ENCODE measurements at regions not wholly inside any gene's neighbourhood (a gene's known extent, or its start where the extent isn't known, plus 50 kb on each side); places are given as distances from the start of the nearest gene placed in this dataset.

GRCh38 chr9:12874395-12874794 lies 99.6 kb downstream of the LURAP1L start:
- no peak for DNase-seq

- no peak for DNase-seq
These were observed 100.4 kb downstream of the LURAP1L start for GRCh38 chr9:12875191-12875590.

- DNase-seq: no peak
These were observed 102.1 kb downstream of the LURAP1L start for GRCh38 chr9:12876872-12877271.

GRCh38 chr9:12878351-12878978 lies 103.6 kb downstream of the LURAP1L start:
- DNase-seq: peak; percentile 24 to 47

GRCh38 chr9:12879961-12880360 lies 105.1 kb downstream of the LURAP1L start:
- no peak for DNase-seq

- DNase-seq: no peak
These were observed 105.7 kb downstream of the LURAP1L start for GRCh38 chr9:12880406-12881015.

DNA sequence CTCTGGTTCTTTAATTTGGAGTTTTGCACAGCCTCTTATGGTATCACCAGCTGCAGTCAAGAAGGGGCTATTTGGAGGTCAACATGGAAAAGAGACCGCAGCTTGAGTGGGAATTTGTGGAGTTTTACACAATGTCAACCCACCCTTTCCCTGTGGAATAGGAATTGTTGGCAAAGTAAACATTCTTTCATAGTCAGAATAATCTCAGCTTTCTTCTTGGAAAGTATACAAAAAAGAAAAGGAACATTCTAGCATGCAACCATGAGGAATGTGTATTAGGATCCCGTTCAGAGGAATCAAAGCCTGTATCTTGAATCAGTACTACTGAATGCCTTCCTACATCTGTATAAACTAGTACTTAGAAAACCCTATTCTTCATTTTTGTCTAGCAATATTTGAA lies 107.6 kb downstream of the LURAP1L start:
- no peak for DNase-seq

- DNase-seq: no peak
These were observed 110.0 kb downstream of the LURAP1L start for GRCh38 chr9:12884736-12885395.

DNA sequence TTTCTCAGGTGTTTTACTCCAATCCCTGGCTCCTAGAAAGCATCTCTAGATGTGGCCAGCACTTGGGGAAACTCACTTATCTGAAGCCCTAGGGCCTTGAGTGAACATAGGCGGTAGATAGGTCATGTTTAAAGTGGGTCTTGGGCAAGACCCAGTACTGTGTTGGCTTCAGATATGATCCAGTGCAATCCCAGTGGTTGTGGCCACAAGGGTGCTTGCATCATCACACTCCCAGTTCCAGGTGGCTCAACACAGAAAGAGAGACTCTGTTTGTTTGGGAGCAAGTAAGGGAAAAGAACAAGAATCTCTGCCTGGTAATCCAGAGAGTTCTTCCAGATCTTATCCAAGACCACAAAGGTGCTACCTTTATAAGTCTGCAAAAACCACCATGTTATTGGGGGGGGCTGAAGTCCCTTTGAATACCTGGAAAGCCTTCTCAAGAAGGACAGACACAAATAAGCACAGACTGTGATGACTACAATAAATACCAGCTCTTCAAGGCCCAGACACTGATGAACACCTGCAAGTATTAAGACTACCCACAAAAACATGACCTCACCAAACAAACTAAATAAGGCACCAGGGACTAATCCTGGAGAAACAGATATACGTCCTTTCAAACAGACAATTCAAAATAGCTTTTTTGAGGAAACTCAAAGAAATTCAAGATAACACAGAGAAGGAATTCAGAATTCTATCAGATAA lies 114.7 kb downstream of the LURAP1L start:
- no peak for DNase-seq

DNA sequence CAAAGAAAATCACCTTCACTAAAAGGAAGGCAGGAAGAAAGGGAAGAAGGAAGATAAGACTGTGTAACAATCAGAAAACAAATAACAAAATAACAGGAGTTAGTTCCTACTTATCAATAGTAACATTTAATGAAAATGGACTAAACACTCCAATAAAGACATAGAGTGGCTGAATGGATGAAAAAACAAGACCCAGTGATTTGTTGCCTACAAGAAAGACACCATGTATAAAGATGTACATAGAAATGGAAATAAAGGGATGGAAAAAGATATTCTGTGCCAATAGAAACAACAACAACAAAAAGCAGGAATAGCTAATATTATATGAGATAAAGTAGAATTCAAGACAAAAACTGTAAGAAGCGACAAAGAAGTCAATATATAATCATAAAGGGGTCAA lies 116.8 kb downstream of the LURAP1L start:
- DNase-seq: no peak

GRCh38 chr9:12903316-12903715 lies 128.5 kb downstream of the LURAP1L start:
- no peak for DNase-seq

- DNase-seq: no peak
These were observed 129.6 kb downstream of the LURAP1L start for GRCh38 chr9:12904261-12905000.

DNA sequence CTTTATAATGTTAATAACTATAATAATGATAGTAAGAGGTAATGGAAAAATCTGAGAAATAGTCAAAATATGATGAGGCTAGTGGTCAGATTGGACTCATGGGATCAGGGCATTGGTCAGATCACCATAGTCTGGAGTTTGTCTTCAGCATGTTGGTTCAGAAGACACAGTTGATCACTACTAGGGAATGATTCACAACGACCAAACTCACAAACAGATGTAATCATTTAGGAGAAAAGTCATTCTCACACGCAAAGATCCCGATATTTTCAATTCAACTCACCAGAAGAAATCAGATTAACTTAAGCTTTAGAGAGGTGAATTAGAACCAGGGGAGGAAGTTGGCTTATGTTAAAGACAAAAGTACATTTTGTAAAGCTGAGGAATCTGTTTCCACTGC lies 131.8 kb downstream of the LURAP1L start:
- DNase-seq: no peak

GRCh38 chr9:12908895-12909294 lies 134.1 kb downstream of the LURAP1L start:
- no peak for DNase-seq

DNA sequence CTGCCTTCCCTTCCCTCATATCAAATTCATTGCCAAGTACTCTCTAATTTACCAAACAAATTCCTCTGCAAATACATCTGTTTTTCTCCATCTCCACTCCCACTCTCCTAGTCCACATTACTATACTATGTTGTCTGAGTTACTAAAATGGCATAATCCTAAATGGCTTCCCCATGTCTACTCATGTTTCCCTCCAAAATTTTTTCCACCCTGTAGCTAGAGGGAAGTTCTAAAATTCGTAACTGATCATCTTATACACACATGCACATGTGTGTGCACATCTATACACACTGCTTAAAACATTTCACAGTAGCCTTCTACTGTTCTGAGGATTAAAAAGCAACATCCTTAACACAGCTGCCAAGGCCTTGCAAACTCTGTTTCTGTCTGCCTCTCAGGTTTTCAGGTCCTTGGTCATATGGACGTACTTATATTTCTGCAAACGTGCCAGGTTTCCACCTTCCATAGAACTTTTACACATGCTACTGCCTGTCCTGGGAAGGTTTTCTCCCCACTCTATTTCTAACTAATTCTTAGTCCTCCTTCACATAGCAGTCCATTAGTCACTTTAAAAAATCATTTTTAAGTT lies 140.6 kb downstream of the LURAP1L start:
- no peak for DNase-seq

GRCh38 chr9:12916042-12916441 lies 141.2 kb downstream of the LURAP1L start:
- no peak for DNase-seq

GRCh38 chr9:12920437-12920836 lies 145.6 kb downstream of the LURAP1L start:
- DNase-seq: no peak

DNA sequence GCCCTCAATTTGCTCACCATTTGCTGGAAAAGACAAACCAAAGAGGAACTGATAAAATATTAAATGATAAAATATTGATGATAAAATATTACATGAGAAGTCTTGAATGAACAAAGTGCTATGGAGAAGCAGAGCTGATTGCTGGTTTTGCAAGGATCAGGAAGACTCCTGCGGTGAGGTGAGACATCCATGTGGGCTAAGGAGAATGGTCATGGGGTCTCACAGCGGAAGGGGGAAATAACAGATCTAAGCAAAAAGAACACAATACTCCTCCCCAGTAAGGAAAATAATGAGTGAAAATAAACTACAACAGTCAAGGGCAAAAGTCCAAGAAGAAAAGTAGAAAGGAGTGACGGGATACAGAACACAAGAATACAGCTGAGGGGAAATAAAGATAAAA lies 146.8 kb downstream of the LURAP1L start:
- no peak for DNase-seq

DNA sequence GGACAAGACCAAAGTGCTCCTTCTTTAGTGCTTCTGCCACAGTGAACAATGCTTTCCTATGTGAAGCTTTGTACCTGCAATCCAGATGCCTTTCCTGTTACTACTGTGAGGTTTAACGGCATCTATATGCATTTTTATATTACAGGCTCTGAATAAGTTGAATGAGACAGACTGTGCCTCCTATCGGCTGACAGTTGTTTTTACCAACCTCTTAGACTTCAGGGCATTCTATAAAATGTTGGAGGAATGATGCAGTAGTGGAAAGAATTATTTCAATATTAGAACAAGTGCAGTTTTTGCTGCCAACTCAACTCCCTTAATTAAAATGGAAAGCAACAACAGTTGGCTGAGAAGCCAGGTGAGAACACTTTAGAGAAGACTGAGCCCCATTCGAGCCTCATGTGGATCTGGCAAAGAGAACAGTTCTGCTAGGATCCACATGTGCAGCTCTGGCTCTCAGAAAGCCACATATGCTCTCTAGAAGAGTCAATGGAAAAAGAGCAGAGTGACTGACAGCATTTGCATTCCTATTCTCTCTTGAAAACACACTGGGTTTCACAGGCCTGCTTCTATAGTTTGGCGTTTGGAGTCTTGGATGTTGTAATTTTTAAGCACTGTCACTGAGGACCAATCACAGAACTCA lies 147.5 kb downstream of the LURAP1L start:
- no peak for DNase-seq

DNA sequence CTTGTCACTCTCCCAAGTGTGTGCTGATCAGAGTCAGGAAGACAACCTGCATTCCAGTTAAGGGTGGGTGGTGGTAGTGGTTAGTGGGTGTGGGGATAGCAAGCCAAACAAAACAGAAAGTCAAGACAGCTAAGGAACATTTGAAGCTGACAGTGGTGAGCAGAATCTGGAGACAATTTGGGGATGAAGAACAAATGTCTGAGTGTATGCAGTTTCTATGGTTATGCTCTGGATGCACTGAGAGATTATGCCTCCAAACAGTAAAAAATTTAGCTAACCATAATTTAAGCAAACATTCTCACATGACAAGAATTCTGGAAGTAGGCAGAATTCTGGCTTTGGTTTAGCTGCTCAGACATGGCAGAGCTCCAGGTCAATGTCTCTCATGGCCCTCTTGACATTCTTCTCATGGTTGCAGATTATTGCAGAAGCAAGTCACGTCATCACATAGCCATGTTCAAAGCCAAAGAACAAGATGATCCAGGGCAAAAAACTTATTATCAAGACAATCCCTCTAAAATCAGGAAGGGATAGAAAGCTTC lies 148.7 kb downstream of the LURAP1L start:
- no peak for DNase-seq

DNA sequence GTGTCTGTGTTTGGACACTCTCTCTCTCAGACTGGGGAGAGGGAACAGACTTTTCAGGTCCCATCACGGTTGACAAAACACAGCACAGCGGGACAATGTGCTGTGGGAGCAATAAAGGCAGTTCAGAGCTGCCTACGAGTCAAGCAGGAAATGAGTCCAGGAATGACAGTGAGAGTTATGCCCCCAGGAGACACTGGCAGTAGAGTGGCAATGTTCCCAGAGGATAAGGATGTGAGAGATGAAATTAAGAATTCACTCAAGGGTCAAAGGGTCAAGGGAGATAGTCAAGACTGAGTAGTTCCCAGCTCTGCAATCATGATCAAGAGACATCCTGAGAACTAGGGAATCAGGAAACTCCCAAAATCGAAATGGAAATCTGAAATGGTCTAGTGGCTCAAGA lies 156.1 kb downstream of the LURAP1L start:
- DNase-seq: no peak

- DNase-seq: no peak
These were observed 159.1 kb downstream of the LURAP1L start for GRCh38 chr9:12933957-12934356.
